GM19025 (cell line): ENCODE measurements at regions not wholly inside any gene's neighbourhood (a gene's known extent, or its start where the extent isn't known, plus 50 kb on each side); places are given as distances from the start of the nearest gene placed in this dataset.
A peak's percentile ranks its signal among the peaks of the same experiment; 100 is the strongest.
"Not testable (repeated sequence)": the region's sequence is repeated elsewhere in the genome, so short reads cannot be mapped to it uniquely, and the experiment has no call there.

Source experiments
- ATAC-seq: cut with Tn5 transposase; IDR thresholded peaks from one replicate; pipeline ENCODE4 v1.9.1; 2021; ENCODE audit warnings: mild to moderate bottlenecking, low read depth, moderate library complexity; ENCODE audit not compliant: unreplicated experiment

GRCh38 chr6:54541541-54541940 lies 233.3 kb downstream of the TINAG start:
- no peak for ATAC-seq

DNA sequence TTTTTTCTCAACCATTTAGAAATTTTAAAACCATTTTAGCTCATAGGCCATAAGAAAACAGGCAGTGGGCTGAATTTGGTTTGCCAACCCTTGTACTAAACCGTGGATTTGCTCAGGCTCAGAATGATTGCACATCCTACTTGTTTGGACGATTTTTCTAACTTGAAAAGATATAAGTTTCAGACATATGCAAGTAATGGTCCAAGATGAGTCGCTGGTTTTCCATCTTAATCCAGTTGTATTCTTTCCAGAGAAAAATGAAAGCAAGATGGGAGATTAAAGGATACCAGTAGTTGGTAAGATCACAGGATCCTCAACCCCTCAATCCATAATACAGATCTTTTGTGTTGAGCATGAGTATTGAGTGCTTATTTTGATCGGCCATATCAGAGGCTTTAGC lies 250.9 kb downstream of the TINAG start:
- ATAC-seq = no peak

DNA sequence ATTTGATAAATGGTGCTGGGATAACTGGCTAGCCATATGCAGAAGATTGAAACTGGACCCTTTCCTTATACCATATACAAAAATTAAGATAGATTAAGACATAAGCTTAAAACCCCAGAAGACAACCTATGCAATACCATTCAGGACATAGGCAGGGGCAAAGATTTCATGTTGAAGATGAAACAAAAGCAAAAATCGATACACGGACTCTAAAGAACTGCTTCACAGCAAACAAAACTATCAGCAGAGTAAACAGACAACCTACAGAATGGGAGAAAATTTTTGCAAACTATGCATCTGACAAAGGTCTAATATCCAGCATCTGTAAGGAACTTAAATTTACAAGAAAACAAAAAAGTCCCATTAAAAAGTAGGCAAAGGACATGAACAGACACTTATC lies 255.9 kb downstream of the TINAG start:
- not testable (repeated sequence) for ATAC-seq

DNA sequence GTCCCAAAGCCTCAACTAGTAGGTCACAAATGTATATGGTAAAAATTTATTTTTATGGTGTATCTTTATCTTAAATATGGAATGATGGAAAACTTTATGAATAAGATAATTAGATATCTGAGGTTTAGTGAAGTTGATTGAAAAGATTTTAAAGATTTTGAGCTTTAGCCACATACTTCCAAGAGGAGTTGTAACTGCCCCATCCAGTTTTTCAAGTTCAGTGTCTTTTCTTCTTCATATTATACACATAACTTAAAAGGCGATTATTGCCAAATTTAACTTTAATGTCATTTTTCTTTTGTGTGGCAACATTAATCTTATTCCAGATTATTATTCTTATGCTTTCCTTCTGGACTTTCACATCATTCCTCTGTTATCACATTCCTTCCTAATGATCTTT lies 266.4 kb downstream of the TINAG start:
- ATAC-seq = no peak

GRCh38 chr6:54578261-54578660 lies 268.3 kb upstream of the FAM83B start:
- ATAC-seq = no peak

- ATAC-seq = no peak
Observed at GRCh38 chr6:54579011-54579410, 267.6 kb upstream of the FAM83B start.

- no peak for ATAC-seq
Observed at GRCh38 chr6:54586251-54586650, 260.3 kb upstream of the FAM83B start.

- ATAC-seq = no peak
Observed at GRCh38 chr6:54587277-54587676, 259.3 kb upstream of the FAM83B start.

GRCh38 chr6:54588176-54588575 lies 258.4 kb upstream of the FAM83B start:
- no peak for ATAC-seq

DNA sequence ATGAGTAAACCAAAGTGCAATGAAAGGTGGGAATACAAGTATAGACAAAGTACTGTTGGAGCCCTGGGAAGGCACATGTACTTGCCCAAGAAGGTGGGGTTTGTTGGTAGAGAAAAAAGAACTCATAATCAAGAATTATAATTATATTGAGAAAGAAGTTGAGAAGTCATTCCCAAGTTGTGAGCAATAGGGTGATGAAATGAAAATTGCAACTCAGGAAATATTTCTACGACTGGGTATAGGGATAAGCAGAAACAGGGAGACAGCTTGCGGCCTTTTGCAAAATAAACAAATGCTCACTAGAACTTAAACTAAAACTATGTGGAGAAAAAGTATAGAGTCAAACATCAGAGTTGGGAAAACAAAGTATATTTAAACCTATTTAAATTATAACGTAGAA lies 250.7 kb upstream of the FAM83B start:
- ATAC-seq = no peak

DNA sequence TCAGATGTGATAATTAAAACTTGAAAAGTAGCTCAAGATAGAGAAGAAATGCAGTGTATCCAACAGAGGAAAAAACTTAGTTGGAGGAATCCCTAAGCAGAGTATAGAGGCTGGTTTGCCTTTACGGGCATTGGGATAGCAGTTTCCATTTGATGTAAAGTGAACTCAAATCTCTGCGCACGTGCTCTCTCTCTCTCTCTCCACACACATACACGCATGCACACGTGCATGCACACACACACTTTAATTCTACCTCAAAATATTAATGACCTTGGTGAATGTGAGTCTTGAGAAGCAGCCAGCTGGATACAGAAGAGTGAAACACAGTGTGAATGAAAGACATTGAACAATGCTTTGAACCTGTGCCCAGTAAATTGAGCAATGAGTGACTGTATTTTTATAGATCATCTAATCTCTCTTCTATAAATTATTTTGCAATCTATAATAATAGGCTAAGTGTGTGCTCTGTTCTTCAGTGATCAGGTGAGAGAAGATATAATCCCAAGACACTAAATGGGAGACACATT lies 247.7 kb upstream of the FAM83B start:
- no peak for ATAC-seq

GRCh38 chr6:54601600-54602300 lies 244.8 kb upstream of the FAM83B start:
- ATAC-seq = no peak

- no peak for ATAC-seq
Observed at GRCh38 chr6:54602591-54602990, 244.0 kb upstream of the FAM83B start.

DNA sequence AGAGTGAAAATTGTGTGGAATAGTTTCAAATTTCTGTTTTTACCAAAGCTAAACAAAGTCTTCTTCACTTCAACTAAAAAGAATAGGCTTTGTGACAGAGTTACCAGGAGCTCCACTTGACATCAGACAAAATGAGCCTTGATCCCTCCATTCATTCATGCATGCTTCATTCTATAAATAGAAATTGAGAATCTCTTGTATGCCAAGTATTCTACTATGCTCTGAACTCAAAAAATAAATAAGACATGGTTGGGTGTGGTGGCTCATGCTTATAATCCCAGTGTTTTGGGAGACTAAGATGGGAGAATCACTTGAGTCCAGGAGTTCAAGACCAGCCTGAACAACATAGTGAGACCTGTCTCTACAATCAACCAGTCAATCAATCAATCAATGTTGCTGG lies 236.6 kb upstream of the FAM83B start:
- no peak for ATAC-seq

- ATAC-seq = no peak
Observed at GRCh38 chr6:54613596-54613995, 233.0 kb upstream of the FAM83B start.

DNA sequence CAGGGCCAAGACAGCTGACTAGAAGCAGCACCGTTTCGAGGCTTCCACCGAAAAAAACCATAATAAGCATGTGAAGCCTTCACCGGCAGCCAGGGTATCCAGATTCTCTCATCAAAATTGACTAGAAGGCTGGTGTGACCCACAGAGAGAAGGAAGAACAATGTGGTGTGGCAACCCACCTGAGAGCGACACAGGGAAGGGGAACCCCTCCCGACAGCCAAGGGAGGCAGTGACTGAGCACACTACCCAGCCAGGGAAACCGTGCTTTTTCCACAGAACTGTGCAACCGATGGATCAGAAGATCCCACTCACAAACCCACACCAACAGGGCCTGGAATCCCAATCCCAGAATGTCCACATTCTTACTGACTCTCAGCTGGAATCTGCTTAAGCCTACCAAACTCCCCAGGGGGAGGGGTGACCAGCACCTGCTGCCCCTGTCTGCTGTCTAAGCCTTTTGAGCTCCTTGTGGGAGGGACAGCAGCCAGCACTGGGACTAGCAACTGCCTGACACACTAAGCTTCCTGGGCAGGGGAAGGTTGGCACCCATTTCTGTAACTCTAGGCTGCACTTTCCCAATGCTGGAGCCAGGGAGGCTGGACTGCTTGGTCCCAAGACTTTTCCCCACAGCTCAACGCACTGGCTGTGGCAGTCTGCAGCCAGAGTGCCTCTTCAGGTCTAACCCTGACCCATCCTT lies 231.9 kb upstream of the FAM83B start:
- ATAC-seq = no peak

- ATAC-seq = no peak
Observed at GRCh38 chr6:54617730-54618129, 228.8 kb upstream of the FAM83B start.

DNA sequence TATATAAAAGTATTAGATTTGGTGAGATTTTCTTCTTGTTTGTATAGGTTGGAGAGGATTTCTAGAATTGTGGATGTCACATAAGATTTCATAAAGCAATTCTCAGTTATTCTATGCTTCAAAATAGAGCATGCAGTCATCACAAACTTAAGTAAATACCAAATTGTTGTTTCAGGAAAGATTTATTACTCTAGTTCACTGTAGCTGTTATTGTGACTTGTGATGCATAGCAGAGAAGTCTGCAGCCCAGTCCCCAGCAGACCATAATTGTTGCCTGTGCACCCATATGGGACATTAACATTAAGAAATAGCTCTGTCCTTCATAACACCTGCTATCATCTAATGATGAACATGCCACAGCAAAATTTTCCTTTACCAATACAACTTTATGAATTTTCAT lies 228.0 kb upstream of the FAM83B start:
- ATAC-seq = no peak

DNA sequence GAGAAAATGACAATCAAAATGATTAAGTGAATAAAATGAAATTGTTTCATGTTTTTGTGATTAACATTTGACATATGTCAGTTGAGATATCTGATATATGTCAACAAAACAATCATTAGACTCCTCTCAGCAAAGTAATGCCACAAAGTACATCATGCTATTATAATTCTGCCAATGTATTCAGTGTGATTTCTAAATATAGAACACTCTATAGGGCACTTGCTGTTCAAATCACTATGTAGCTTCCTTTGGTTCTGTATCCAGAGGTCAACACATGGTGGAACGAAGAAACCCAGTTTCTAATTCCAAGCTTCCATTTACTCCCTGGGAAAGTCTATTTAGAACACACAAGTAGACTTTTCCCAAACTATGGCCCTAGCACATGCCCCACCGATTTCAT lies 227.5 kb upstream of the FAM83B start:
- no peak for ATAC-seq

DNA sequence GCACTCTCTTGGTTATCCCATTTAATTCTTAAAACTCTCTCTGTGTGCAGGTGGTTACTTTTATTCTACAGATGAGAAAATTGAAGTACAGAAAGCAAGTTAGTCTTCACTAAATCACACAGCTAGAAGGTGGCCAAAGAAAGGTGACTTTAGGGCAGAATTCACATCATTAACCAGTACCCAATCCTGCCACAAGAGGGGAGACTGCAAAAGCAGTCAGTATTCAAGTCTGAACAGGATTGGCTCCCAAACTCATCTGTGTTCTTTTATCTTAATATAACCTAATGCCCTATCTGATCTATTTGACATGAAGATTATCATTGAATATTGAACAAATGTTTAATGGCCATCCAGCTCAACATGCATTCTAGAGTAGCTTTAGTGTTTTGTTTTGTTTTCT lies 225.3 kb upstream of the FAM83B start:
- ATAC-seq = peak; percentile 56

GRCh38 chr6:54624216-54624615 lies 222.4 kb upstream of the FAM83B start:
- ATAC-seq = no peak

DNA sequence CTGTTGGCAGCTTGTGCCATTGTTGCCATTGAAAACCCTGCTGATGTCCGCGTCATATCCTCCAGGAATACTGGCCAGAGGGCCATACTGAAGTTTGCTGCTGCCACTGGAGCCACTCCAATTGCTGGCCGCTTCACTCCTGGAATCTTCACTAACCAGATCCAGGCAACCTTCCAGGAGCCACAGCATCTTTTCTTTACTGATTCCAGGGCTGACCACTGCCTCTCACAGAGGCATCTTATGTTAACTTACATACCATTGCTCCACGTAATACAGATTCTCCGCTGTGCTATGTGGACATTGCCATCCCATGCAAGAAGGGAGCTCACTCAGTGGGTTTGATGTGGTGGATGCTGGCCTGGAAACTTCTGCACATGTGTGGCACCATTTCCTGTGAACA lies 221.8 kb upstream of the FAM83B start:
- ATAC-seq = no peak
